Liver (tissue), 8 donors: ENCODE measurements at regions not wholly inside any gene's neighbourhood (a gene's known extent, or its start where the extent isn't known, plus 50 kb on each side); places are given as distances from the start of the nearest gene placed in this dataset.

Experiments used
- DNase-seq: peaks from one replicate; pipeline ENCODE4 v3.0.0-alpha.2; 2017; ENCODE audit warnings: low spot score
- H3K27ac ChIP-seq, 2 donors: one replicate each; pipeline ENCODE4 v1.7.0; 2013; ENCODE audit warnings: inconsistent platforms in 2 of 2, low read length in 2 of 2, control low read depth in 1 of 2, low read depth in 1 of 2, mild to moderate bottlenecking in 1 of 2
- H3K27me3 ChIP-seq, 4 donors: one replicate each; pipeline versions ENCODE4 v1.6.1 to v1.7.0; 2013; ENCODE audit warnings: low read length in 3 of 4, inconsistent platforms in 1 of 4, mild to moderate bottlenecking in 1 of 4, moderate library complexity in 1 of 4; ENCODE audit not compliant: control insufficient read depth in 4 of 4, insufficient read depth in 4 of 4
- H3K36me3 ChIP-seq, 4 donors: one replicate each; pipeline versions ENCODE4 v1.6.1 to v1.7.0; 2013; ENCODE audit warnings: low read length in 3 of 4, mild to moderate bottlenecking in 3 of 4, low read depth in 1 of 4, moderate library complexity in 1 of 4; ENCODE audit not compliant: control insufficient read depth in 4 of 4, insufficient read depth in 3 of 4
- H3K4me1 ChIP-seq, 4 donors: one replicate each; pipeline versions ENCODE4 v1.6.1 to v1.7.0; 2013; ENCODE audit warnings: low read length in 3 of 4, mild to moderate bottlenecking in 3 of 4, moderate library complexity in 1 of 4; ENCODE audit not compliant: control insufficient read depth in 4 of 4, insufficient read depth in 4 of 4
- H3K4me3 ChIP-seq, 3 donors: one replicate each; pipeline versions ENCODE4 v1.6.1 to v1.7.0; 2013; ENCODE audit warnings: low read length in 3 of 3, control low read depth in 1 of 3, low read depth in 1 of 3, mild to moderate bottlenecking in 1 of 3
- H3K9ac ChIP-seq, 2 donors: one replicate each; pipeline ENCODE4 v1.7.0; 2013; ENCODE audit warnings: low read length in 2 of 2, mild to moderate bottlenecking in 2 of 2, moderate library complexity in 2 of 2, control low read depth in 1 of 2, low read depth in 1 of 2
- H3K9me3 ChIP-seq, 4 donors: one replicate each; pipeline versions ENCODE4 v1.6.1 to v1.7.0; 2013; ENCODE audit warnings: low read length in 3 of 4; ENCODE audit not compliant: control insufficient read depth in 4 of 4
- ATF3 ChIP-seq: IDR thresholded peaks from 2 replicates; pipeline ENCODE4 v1.6.1; 2016; ENCODE audit warnings: antibody characterized with exemption
- CTCF ChIP-seq: fragments of 150-350 bp; IDR thresholded peaks from 2 replicates; pipeline ENCODE4 v1.5.1; 2017; ENCODE audit warnings: improper control_type of control experiment, low read depth, low read length; ENCODE audit not compliant: missing input control
- EGR1 ChIP-seq, 2 donors: IDR thresholded peaks; 2 replicates each; pipeline ENCODE4 v1.6.1; 2016 to 2018; ENCODE audit warnings: antibody characterized with exemption in 2 of 2, low read depth in 2 of 2
- FOXA1 ChIP-seq: IDR thresholded peaks from 2 replicates; pipeline ENCODE4 v1.6.1; 2016; ENCODE audit warnings: antibody characterized with exemption
- GABPA ChIP-seq, 2 donors: IDR thresholded peaks in 1 of 2; conservative IDR thresholded peaks in 1 of 2; 2 replicates each; pipeline ENCODE4 v1.6.1; 2016; ENCODE audit warnings: antibody characterized with exemption in 2 of 2, mild to moderate bottlenecking in 1 of 2, moderate library complexity in 1 of 2
- HNF4A ChIP-seq, 2 donors: conservative IDR thresholded peaks; 2 replicates each; pipeline ENCODE4 v1.6.1; 2016; ENCODE audit warnings: antibody characterized with exemption in 2 of 2, mild to moderate bottlenecking in 2 of 2
- HNF4G ChIP-seq: IDR thresholded peaks from 2 replicates; pipeline ENCODE4 v1.6.1; 2016; ENCODE audit warnings: antibody characterized with exemption
- MAX ChIP-seq: IDR thresholded peaks from 2 replicates; pipeline ENCODE4 v1.6.1; 2016; ENCODE audit warnings: antibody characterized with exemption
- RAD21 ChIP-seq, 2 donors: IDR thresholded peaks; 2 replicates each; pipeline ENCODE4 v1.6.1; 2016; ENCODE audit warnings: antibody characterized with exemption in 2 of 2, mild to moderate bottlenecking in 2 of 2
- REST ChIP-seq: IDR thresholded peaks from 2 replicates; pipeline ENCODE4 v1.6.1; 2016; ENCODE audit warnings: antibody characterized with exemption, mild to moderate bottlenecking
- TAF1 ChIP-seq: conservative IDR thresholded peaks from 2 replicates; pipeline ENCODE4 v1.6.1; 2016; ENCODE audit warnings: antibody characterized with exemption, mild to moderate bottlenecking
- whole genome bisulfite sequencing: extraction: QIAGEN DNeasy Blood & Tissue Kit; methylation state at CpG from one replicate; pipeline ENCODE4 v1.1.7; 2013; 5-methylcytosine and 5-hydroxymethylcytosine counted together
- donor health status: healthy.
- donor health status: healthy.
- donor health status: healthy.
- donor health status: healthy.
- donor health status: healthy.

GRCh38 chr13:40129467-40129866 lies 474.0 kb downstream of the COG6 start:
- no peaks in the 10 kb centered on the region for H3K36me3 ChIP-seq
- no peak overlapping the region for H3K4me3 ChIP-seq
- no peaks in the 10 kb centered on the region for H3K27me3 ChIP-seq
- no peak overlapping the region for H3K9ac ChIP-seq
- no peak for DNase-seq
- no peak overlapping the region for H3K27ac ChIP-seq
- H3K9me3 ChIP-seq, result no peaks in the 10 kb centered on the region
- 97% methylated on average over 6 of the region's 6 CpGs for WGBS
- no peak for TF ChIP-seq TAF1
- no peak for TF ChIP-seq HNF4A (conservative IDR thresholded peaks at IDR 0.05)
- TF ChIP-seq FOXA1, result no peak
- no peak for TF ChIP-seq RAD21 (IDR thresholded peaks at IDR 0.05)
- no peak for TF ChIP-seq GABPA (IDR thresholded peaks at IDR 0.05 in 1 of 2, conservative IDR thresholded peaks at IDR 0.05 in 1 of 2)
- TF ChIP-seq HNF4G, result no peak
- no peak for TF ChIP-seq EGR1 (IDR thresholded peaks at IDR 0.05; ENCODE audit: low read depth in 2 of 2)
- TF ChIP-seq CTCF, result no peak
- TF ChIP-seq ATF3, result no peak
- H3K4me1 ChIP-seq, result no peaks in the 10 kb centered on the region

GRCh38 chr13:40130871-40131636 lies 475.6 kb downstream of the COG6 start:
- H3K36me3 ChIP-seq, result no peaks in the 10 kb centered on the region
- H3K9me3 ChIP-seq, result no peaks in the 10 kb centered on the region
- H3K27me3 ChIP-seq, result no peaks in the 10 kb centered on the region
- no peaks in the 10 kb centered on the region for H3K4me1 ChIP-seq
- no peak for TF ChIP-seq MAX
- TF ChIP-seq HNF4A (conservative IDR thresholded peaks at IDR 0.05), result no peak
- no peak for TF ChIP-seq REST
- no peak for TF ChIP-seq GABPA (IDR thresholded peaks at IDR 0.05 in 1 of 2, conservative IDR thresholded peaks at IDR 0.05 in 1 of 2)
- no peak for TF ChIP-seq TAF1
- WGBS, result 88% methylated on average over 6 of the region's 6 CpGs
- H3K27ac ChIP-seq, result no peak overlapping the region
- H3K4me3 ChIP-seq, result no peak overlapping the region
- no peak for DNase-seq
- H3K9ac ChIP-seq, result no peak overlapping the region
